Loucy (cell line): ENCODE measurements at regions not wholly inside any gene's neighbourhood (a gene's known extent, or its start where the extent isn't known, plus 50 kb on each side); places are given as distances from the start of the nearest gene placed in this dataset.

Experiments used
- H2AFZ ChIP-seq: fragments of 200-600 bp; sonication (generic); 2 replicates; pipeline ENCODE4 v1.6.0; 2016; ENCODE audit warnings: antibody characterized with exemption, mild to moderate bottlenecking, low read length, moderate library complexity
- H3F3A ChIP-seq: fragments of 200-600 bp; 2 replicates; pipeline ENCODE4 v1.6.0; 2016; ENCODE audit warnings: antibody characterized with exemption, low read depth, mild to moderate bottlenecking
- H3K27me3 ChIP-seq: fragments of 200-600 bp; sonication (generic); 2 replicates; pipeline ENCODE4 v1.6.1; 2014; ENCODE audit warnings: low read length, mild to moderate bottlenecking; ENCODE audit not compliant: insufficient read depth, poor library complexity, severe bottlenecking
- H3K36me3 ChIP-seq: fragments of 200-600 bp; sonication (generic); 2 replicates; pipeline ENCODE4 v1.6.1; 2016; ENCODE audit warnings: low read length; ENCODE audit not compliant: insufficient read depth
- H3K4me1 ChIP-seq: fragments of 200-600 bp; sonication (generic); 2 replicates; pipeline ENCODE4 v1.5.1; 2014; ENCODE audit warnings: low read length, mild to moderate bottlenecking; ENCODE audit not compliant: insufficient read depth, poor library complexity, severe bottlenecking
- H3K4me2 ChIP-seq: fragments of 200-600 bp; sonication (generic); 2 replicates; pipeline ENCODE4 v1.6.0; 2014; ENCODE audit warnings: antibody characterized with exemption, low read length, low read depth, mild to moderate bottlenecking; ENCODE audit not compliant: poor library complexity, severe bottlenecking
- H3K4me3 ChIP-seq: fragments of 200-600 bp; sonication (generic); 2 replicates; pipeline ENCODE4 v1.5.1; 2014; ENCODE audit warnings: low read length, mild to moderate bottlenecking, mixed read lengths; ENCODE audit not compliant: poor library complexity, severe bottlenecking
- H3K79me2 ChIP-seq: fragments of 200-600 bp; sonication (generic); 2 replicates; pipeline ENCODE4 v1.6.1; 2014; ENCODE audit warnings: low read length; ENCODE audit not compliant: insufficient read depth
- H3K9ac ChIP-seq: fragments of 200-600 bp; sonication (generic); 2 replicates; pipeline ENCODE4 v1.6.0; 2014; ENCODE audit warnings: mild to moderate bottlenecking, low read depth, low read length, moderate library complexity; ENCODE audit not compliant: poor library complexity, severe bottlenecking
- H3K9me2 ChIP-seq: fragments of 200-600 bp; sonication (generic); replicated peaks from 2 replicates; pipeline ENCODE4 v1.6.1; 2016; ENCODE audit warnings: low read depth, low read length, mixed read lengths
- H3K9me3 ChIP-seq: fragments of 200-600 bp; sonication (generic); 2 replicates; pipeline ENCODE4 v1.6.1; 2014; ENCODE audit warnings: mild to moderate bottlenecking, antibody characterized with exemption, low read length, low read depth; ENCODE audit not compliant: insufficient read depth
- H4K20me1 ChIP-seq: fragments of 200-600 bp; sonication (generic); 2 replicates; pipeline ENCODE4 v1.6.0; 2014; ENCODE audit warnings: antibody characterized with exemption, low read length, mild to moderate bottlenecking; ENCODE audit not compliant: insufficient read depth, poor library complexity, severe bottlenecking
- EZH2phosphoT487 ChIP-seq: fragments of 200-600 bp; IDR thresholded peaks from 2 replicates; pipeline ENCODE4 v1.6.1; 2018; ENCODE audit warnings: antibody characterized with exemption, mild to moderate bottlenecking, moderate library complexity, borderline replicate concordance
- TF ChIP-seq, protein P1 (sequence below): fragments of 200-600 bp; sonication (generic); conservative IDR thresholded peaks from 2 replicates; pipeline ENCODE4 v1.5.1; 2014; ENCODE audit warnings: mild to moderate bottlenecking, antibody characterized with exemption, low read length

DNA sequence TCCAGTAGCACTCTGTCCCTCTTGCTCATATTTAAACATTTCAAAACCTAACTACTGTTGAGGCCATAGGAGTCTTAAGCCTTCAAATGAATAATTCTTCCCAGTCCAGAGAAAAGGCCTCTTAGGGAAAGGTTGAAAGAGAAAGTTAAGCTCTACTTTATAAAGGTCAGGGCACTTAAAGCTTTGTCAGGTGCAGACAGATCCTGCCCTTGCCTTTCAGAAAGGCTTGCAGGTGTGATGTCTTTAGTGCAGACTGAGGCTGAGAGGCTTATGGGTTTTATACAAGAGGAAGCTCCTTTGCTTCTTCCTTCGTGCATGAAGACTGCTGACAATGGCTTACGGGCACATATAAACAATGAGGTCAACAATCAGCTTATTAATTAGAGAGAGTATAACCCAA is 105.0 kb upstream of the LINC00305 start:
- no peak for TF ChIP-seq EZH2phosphoT487
- TF ChIP-seq, protein P1, sequence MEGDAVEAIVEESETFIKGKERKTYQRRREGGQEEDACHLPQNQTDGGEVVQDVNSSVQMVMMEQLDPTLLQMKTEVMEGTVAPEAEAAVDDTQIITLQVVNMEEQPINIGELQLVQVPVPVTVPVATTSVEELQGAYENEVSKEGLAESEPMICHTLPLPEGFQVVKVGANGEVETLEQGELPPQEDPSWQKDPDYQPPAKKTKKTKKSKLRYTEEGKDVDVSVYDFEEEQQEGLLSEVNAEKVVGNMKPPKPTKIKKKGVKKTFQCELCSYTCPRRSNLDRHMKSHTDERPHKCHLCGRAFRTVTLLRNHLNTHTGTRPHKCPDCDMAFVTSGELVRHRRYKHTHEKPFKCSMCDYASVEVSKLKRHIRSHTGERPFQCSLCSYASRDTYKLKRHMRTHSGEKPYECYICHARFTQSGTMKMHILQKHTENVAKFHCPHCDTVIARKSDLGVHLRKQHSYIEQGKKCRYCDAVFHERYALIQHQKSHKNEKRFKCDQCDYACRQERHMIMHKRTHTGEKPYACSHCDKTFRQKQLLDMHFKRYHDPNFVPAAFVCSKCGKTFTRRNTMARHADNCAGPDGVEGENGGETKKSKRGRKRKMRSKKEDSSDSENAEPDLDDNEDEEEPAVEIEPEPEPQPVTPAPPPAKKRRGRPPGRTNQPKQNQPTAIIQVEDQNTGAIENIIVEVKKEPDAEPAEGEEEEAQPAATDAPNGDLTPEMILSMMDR = no peak

DNA sequence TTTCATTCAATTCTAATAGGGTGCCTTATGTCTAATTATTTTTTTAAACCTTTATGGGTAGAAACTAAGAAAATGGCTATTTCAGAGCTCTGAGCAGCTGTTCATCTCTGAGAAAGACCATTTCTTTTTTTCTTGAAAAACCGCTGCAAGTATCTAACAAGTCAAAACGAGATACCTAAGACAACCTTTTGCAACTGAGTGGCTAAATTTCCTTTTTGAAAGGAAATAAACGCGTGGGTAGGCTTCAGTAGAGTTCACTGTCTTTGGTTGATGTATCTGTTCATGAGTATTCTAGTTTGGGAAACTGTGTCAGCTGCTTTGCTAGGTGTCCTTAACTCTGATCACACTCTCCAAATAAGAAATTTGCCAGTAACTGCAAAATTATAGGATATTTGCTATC is 104.3 kb upstream of the LINC00305 start:
- no peak overlapping the region for H2AFZ ChIP-seq
- H3F3A ChIP-seq = no peaks in the 10 kb centered on the region
- no peak overlapping the region for H3K4me2 ChIP-seq
- H4K20me1 ChIP-seq = no peaks in the 10 kb centered on the region
- no peaks in the 10 kb centered on the region for H3K36me3 ChIP-seq
- H3K9me2 ChIP-seq = no peaks in the 10 kb centered on the region
- TF ChIP-seq, protein P1 = no peak
- no peak for TF ChIP-seq EZH2phosphoT487
- H3K4me1 ChIP-seq = no peaks in the 10 kb centered on the region
- H3K9ac ChIP-seq = no peak overlapping the region
- H3K27me3 ChIP-seq = no peaks in the 10 kb centered on the region
- no peaks in the 10 kb centered on the region for H3K79me2 ChIP-seq
- H3K4me3 ChIP-seq = no peak overlapping the region
- no peaks in the 10 kb centered on the region for H3K9me3 ChIP-seq

More for the DNA sequence above, 105.0 kb upstream of the LINC00305 start:
- H3F3A ChIP-seq = no peaks in the 10 kb centered on the region
- no peak overlapping the region for H3K4me3 ChIP-seq
- H2AFZ ChIP-seq = no peak overlapping the region
- no peaks in the 10 kb centered on the region for H3K4me1 ChIP-seq
- no peak overlapping the region for H3K9ac ChIP-seq
- H3K79me2 ChIP-seq = no peaks in the 10 kb centered on the region
- H3K9me2 ChIP-seq = no peaks in the 10 kb centered on the region
- H3K27me3 ChIP-seq = no peaks in the 10 kb centered on the region
- no peaks in the 10 kb centered on the region for H3K9me3 ChIP-seq
- no peak overlapping the region for H3K4me2 ChIP-seq
- no peaks in the 10 kb centered on the region for H3K36me3 ChIP-seq
- H4K20me1 ChIP-seq = no peaks in the 10 kb centered on the region

DNA sequence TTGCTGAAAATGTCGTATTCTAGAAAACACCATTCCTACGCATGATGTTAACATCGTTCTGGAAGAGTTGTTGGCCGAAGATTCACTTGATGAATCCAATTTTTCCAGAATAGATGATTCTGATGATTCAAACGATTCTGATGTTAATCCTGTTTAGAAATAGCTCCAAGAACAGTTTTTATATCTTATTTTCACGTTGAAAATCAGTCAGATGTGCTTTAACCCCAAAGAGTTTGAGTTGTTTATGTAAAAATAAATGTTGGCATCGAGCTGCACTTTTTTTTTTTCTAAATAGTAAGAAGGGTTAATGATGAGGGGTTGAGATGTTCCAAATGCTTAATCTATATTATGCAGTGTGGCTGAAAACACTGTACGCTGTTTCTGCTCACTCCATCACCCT is 99.9 kb upstream of the LINC00305 start:
- H3K9me2 ChIP-seq = no peaks in the 10 kb centered on the region
- TF ChIP-seq, protein P1 = no peak
- TF ChIP-seq EZH2phosphoT487 = no peak
- H3K4me3 ChIP-seq = no peak overlapping the region
- H3F3A ChIP-seq = no peaks in the 10 kb centered on the region
- H3K79me2 ChIP-seq = no peaks in the 10 kb centered on the region
- no peaks in the 10 kb centered on the region for H3K4me1 ChIP-seq
- no peak overlapping the region for H2AFZ ChIP-seq
- H3K36me3 ChIP-seq = no peaks in the 10 kb centered on the region
- no peak overlapping the region for H3K9ac ChIP-seq
- H3K4me2 ChIP-seq = no peak overlapping the region
- no peaks in the 10 kb centered on the region for H3K27me3 ChIP-seq
- H4K20me1 ChIP-seq = no peaks in the 10 kb centered on the region
- H3K9me3 ChIP-seq = no peaks in the 10 kb centered on the region
